ENCODE measurements at regions not wholly inside any gene's neighbourhood (a gene's known extent, or its start where the extent isn't known, plus 50 kb on each side); places are given as distances from the start of the nearest gene placed in this dataset.

GRCh38 chr4:187484186-187484585 is 511.4 kb upstream of the ZFP42 start (continued):
- no peak for TF ChIP-seq ZNF318 (CRISPR knock-in tag; IDR thresholded peaks at IDR 0.05)

- BruUV-seq (replicated peaks) = no TSS peak
- in situ Hi-C loops (cut with HindIII; ENCODE audit: extremely low pct_ligation_motif_present, low pct_unique_long_range_greater_than_20kb) = no loop called here
- no peaks in the 10 kb centered on the region; a peak in 1 of 5 replicates for H3K27me3 ChIP-seq (ENCODE audit: control insufficient read depth in 1 of 2, insufficient read depth in 2 of 2, low read length in 2 of 2)
- CTCF ChIA-PET (ENCODE audit: low intra/inter-chr PET ratio, low total read pairs) = no interaction called here
- no peak overlapping the region for H3K27ac ChIP-seq (ENCODE audit: extremely low read length, insufficient read depth, low read length)
- POLR2A ChIA-PET = no interaction called here
- H4K20me1 ChIP-seq (ENCODE audit: insufficient read depth, low read length) = no peaks in the 10 kb centered on the region
- FAIRE-seq (no peak), ATAC-seq (no peak), DNase-seq (ENCODE audit: low spot score) (no peak)
- 0% methylated on average over 2 of the region's 2 CpGs for WGBS (ENCODE audit: low lambda C conversion rate)
- no peak overlapping the region for H3K9ac ChIP-seq (ENCODE audit: insufficient read depth, low read depth, low read length)
- peaks cover 3% of the 10 kb centered on the region for H3K4me1 ChIP-seq (ENCODE audit: insufficient read depth, low read length)
- TF ChIP-seq MYPOP (CRISPR knock-in tag; IDR thresholded peaks at IDR 0.05) (no peak), GMEB1 (CRISPR knock-in tag; IDR thresholded peaks at IDR 0.05; ENCODE audit: borderline replicate concordance) (no peak), HOXA5 (CRISPR knock-in tag; IDR thresholded peaks at IDR 0.05) (no peak), NR2C2 (CRISPR knock-in tag; IDR thresholded peaks at IDR 0.05; ENCODE audit: borderline replicate concordance) (no peak), AGO1 (IDR thresholded peaks at IDR 0.05; ENCODE audit: low read depth, low read length, poor library complexity, severe bottlenecking) (no peak), LRRFIP1 (CRISPR knock-in tag; conservative IDR thresholded peaks at IDR 0.05) (no peak), KDM5B (CRISPR knock-in tag; IDR thresholded peaks at IDR 0.05; ENCODE audit: borderline replicate concordance) (no peak)
- peaks cover 10% of the 10 kb centered on the region for H3K9me3 ChIP-seq (ENCODE audit: low read length)
- H2AFZ ChIP-seq (ENCODE audit: low read length) = no peak overlapping the region
- no peak overlapping the region for H3K4me3 ChIP-seq (replicated peaks in 1 of 3; ENCODE audit: insufficient read depth in 1 of 3, low read depth in 2 of 3, low read length in 3 of 3)
- intact Hi-C loops (cut with micrococcal nuclease; ENCODE audit: unreplicated experiment) = no loop called here
- no peaks in the 10 kb centered on the region for H3K36me3 ChIP-seq (replicated peaks in 1 of 2; ENCODE audit: control insufficient read depth in 1 of 2, insufficient read depth in 2 of 2, low read length in 2 of 2)
- no peaks in the 10 kb centered on the region for H3K79me2 ChIP-seq (ENCODE audit: insufficient read depth, low read length)
- no peak overlapping the region for H3K4me2 ChIP-seq (ENCODE audit: low read depth, low read length)
Observed at GRCh38 chr4:187485676-187486075, 509.9 kb upstream of the ZFP42 start.
